SK-N-SH treated with all-trans-retinoic acid at 6 μM for 48 hours (cell line): ENCODE measurements at regions not wholly inside any gene's neighbourhood (a gene's known extent, or its start where the extent isn't known, plus 50 kb on each side); places are given as distances from the start of the nearest gene placed in this dataset.

Experiments used
- ATAC-seq: fragments of 200-7000 bp; cut with Tn5 transposase; 3 replicates; pipeline ENCODE4 v1.9.1; 2020; ENCODE audit warnings: mild to moderate bottlenecking, moderate library complexity
- ARNTL ChIP-seq: fragments of 450-650 bp; formaldehyde crosslinking; IDR thresholded peaks from 2 replicates; pipeline ENCODE4 v1.5.0; 2020; ENCODE audit warnings: low read depth, mild to moderate bottlenecking, moderate library complexity, borderline replicate concordance
- BACH2 ChIP-seq: fragments of 250-450 bp; sonication (Bioruptor Pico); IDR thresholded peaks from 2 replicates; pipeline ENCODE4 v1.9.0; 2021; ENCODE audit warnings: mild to moderate bottlenecking, borderline replicate concordance
- CSDC2 ChIP-seq: fragments of 250-450 bp; sonication (Bioruptor Pico); IDR thresholded peaks from 2 replicates; pipeline ENCODE4 v1.5.0; 2020; ENCODE audit warnings: mild to moderate bottlenecking, moderate library complexity
- CSRNP3 ChIP-seq: fragments of 250-450 bp; sonication (Bioruptor Pico); IDR thresholded peaks from 2 replicates; pipeline ENCODE4 v1.5.1; 2021; ENCODE audit warnings: mild to moderate bottlenecking, moderate library complexity
- ESRRG ChIP-seq: fragments of 250-450 bp; sonication (Bioruptor Pico); IDR thresholded peaks from 2 replicates; pipeline ENCODE4 v1.6.1; 2021; ENCODE audit warnings: mild to moderate bottlenecking
- GLIS3 ChIP-seq: fragments of 250-450 bp; sonication (Bioruptor Pico); IDR thresholded peaks from 2 replicates; pipeline ENCODE4 v1.5.0; 2020; ENCODE audit warnings: mild to moderate bottlenecking, moderate library complexity
- ISL1 ChIP-seq: fragments of 250-450 bp; sonication (Bioruptor Pico); IDR thresholded peaks from 2 replicates; pipeline ENCODE4 v2.1.2; 2022; ENCODE audit warnings: mild to moderate bottlenecking, moderate library complexity
- OSR1 ChIP-seq: fragments of 250-450 bp; sonication (Bioruptor Pico); IDR thresholded peaks from 2 replicates; pipeline ENCODE4 v1.8.0; 2022; ENCODE audit warnings: moderate library complexity, mild to moderate bottlenecking, inconsistent platforms
- PATZ1 ChIP-seq: fragments of 250-450 bp; sonication (Bioruptor Pico); IDR thresholded peaks from 2 replicates; pipeline ENCODE4 v1.8.0; 2020; ENCODE audit warnings: mild to moderate bottlenecking, moderate library complexity, borderline replicate concordance
- PPARA ChIP-seq: fragments of 250-450 bp; sonication (Bioruptor Pico); IDR thresholded peaks from 2 replicates; pipeline ENCODE4 v1.5.0; 2020; ENCODE audit warnings: mild to moderate bottlenecking, borderline replicate concordance
- RARB ChIP-seq: fragments of 250-450 bp; sonication (Bioruptor Pico); IDR thresholded peaks from 2 replicates; pipeline ENCODE4 v1.8.0; 2021; ENCODE audit warnings: mild to moderate bottlenecking, moderate library complexity
- TCF4 ChIP-seq: fragments of 250-450 bp; sonication (Bioruptor Pico); IDR thresholded peaks from 2 replicates; pipeline ENCODE4 v1.8.0; 2021; ENCODE audit warnings: mild to moderate bottlenecking, moderate library complexity, borderline replicate concordance
- TOX ChIP-seq: fragments of 250-450 bp; sonication (Bioruptor Pico); IDR thresholded peaks from 2 replicates; pipeline ENCODE4 v1.8.0; 2021; ENCODE audit warnings: mild to moderate bottlenecking, moderate library complexity, borderline replicate concordance
- ZC3H10 ChIP-seq: fragments of 250-450 bp; sonication (Bioruptor Pico); IDR thresholded peaks from 2 replicates; pipeline ENCODE4 v1.5.1; 2021; ENCODE audit warnings: mild to moderate bottlenecking, moderate library complexity
- ZFP3 ChIP-seq: fragments of 250-450 bp; sonication (Bioruptor Pico); IDR thresholded peaks from 2 replicates; pipeline ENCODE4 v1.5.0; 2020; ENCODE audit warnings: mild to moderate bottlenecking, moderate library complexity
- ZFP30 ChIP-seq: fragments of 450-650 bp; formaldehyde crosslinking; IDR thresholded peaks from 2 replicates; pipeline ENCODE4 v1.5.0; 2022; ENCODE audit warnings: mild to moderate bottlenecking, moderate library complexity
- ZNF565 ChIP-seq: fragments of 450-650 bp; formaldehyde crosslinking; conservative IDR thresholded peaks from 2 replicates; pipeline ENCODE4 v1.5.0; 2020; ENCODE audit warnings: low read depth, mild to moderate bottlenecking, moderate library complexity
- ZNF70 ChIP-seq: fragments of 450-650 bp; formaldehyde crosslinking; IDR thresholded peaks from 2 replicates; pipeline ENCODE4 v1.5.0; 2020; ENCODE audit warnings: mild to moderate bottlenecking, moderate library complexity
- ZNF8 ChIP-seq: fragments of 450-650 bp; formaldehyde crosslinking; IDR thresholded peaks from 2 replicates; pipeline ENCODE4 v1.5.0; 2020; ENCODE audit warnings: mild to moderate bottlenecking, moderate library complexity
- TF ChIP-seq, protein P1 (sequence below): fragments of 250-450 bp; sonication (Bioruptor Pico); IDR thresholded peaks from 2 replicates; pipeline ENCODE4 v1.8.0; 2021; ENCODE audit warnings: low read depth, mild to moderate bottlenecking, moderate library complexity, borderline replicate concordance
- TF ChIP-seq, protein P2 (sequence below): fragments of 250-450 bp; sonication (Bioruptor Pico); IDR thresholded peaks from 2 replicates; pipeline ENCODE4 v1.5.0; 2020; ENCODE audit warnings: mild to moderate bottlenecking, moderate library complexity

GRCh38 chr3:180306691-180307090, 270.0 kb upstream of the PEX5L start:
- TF ChIP-seq PPARA (CRISPR knock-in tag) (no peak), ZFP30 (CRISPR knock-in tag) (no peak), GLIS3 (CRISPR knock-in tag) (no peak), ZFP3 (CRISPR knock-in tag) (no peak), TCF4 (CRISPR knock-in tag) (no peak), ZNF8 (no peak), CSDC2 (no peak), OSR1 (CRISPR knock-in tag) (no peak), RARB (CRISPR knock-in tag) (no peak)
- TF ChIP-seq, protein P1, sequence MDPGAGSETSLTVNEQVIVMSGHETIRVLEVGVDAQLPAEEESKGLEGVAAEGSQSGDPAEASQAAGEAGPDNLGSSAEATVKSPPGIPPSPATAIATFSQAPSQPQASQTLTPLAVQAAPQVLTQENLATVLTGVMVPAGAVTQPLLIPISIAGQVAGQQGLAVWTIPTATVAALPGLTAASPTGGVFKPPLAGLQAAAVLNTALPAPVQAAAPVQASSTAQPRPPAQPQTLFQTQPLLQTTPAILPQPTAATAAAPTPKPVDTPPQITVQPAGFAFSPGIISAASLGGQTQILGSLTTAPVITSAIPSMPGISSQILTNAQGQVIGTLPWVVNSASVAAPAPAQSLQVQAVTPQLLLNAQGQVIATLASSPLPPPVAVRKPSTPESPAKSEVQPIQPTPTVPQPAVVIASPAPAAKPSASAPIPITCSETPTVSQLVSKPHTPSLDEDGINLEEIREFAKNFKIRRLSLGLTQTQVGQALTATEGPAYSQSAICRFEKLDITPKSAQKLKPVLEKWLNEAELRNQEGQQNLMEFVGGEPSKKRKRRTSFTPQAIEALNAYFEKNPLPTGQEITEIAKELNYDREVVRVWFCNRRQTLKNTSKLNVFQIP (CRISPR knock-in tag) = no peak
- TF ChIP-seq, protein P2, sequence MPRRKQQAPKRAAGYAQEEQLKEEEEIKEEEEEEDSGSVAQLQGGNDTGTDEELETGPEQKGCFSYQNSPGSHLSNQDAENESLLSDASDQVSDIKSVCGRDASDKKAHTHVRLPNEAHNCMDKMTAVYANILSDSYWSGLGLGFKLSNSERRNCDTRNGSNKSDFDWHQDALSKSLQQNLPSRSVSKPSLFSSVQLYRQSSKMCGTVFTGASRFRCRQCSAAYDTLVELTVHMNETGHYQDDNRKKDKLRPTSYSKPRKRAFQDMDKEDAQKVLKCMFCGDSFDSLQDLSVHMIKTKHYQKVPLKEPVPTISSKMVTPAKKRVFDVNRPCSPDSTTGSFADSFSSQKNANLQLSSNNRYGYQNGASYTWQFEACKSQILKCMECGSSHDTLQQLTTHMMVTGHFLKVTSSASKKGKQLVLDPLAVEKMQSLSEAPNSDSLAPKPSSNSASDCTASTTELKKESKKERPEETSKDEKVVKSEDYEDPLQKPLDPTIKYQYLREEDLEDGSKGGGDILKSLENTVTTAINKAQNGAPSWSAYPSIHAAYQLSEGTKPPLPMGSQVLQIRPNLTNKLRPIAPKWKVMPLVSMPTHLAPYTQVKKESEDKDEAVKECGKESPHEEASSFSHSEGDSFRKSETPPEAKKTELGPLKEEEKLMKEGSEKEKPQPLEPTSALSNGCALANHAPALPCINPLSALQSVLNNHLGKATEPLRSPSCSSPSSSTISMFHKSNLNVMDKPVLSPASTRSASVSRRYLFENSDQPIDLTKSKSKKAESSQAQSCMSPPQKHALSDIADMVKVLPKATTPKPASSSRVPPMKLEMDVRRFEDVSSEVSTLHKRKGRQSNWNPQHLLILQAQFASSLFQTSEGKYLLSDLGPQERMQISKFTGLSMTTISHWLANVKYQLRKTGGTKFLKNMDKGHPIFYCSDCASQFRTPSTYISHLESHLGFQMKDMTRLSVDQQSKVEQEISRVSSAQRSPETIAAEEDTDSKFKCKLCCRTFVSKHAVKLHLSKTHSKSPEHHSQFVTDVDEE (CRISPR knock-in tag) = no peak
- peak; percentile 99 for ATAC-seq

GRCh38 chr3:180311242-180311641, 274.5 kb upstream of the PEX5L start:
- ATAC-seq = no peak
- TF ChIP-seq GLIS3 (CRISPR knock-in tag) (no peak), CSRNP3 (CRISPR knock-in tag) (no peak), ZNF70 (CRISPR knock-in tag) (no peak), ARNTL (no peak), ZFP3 (CRISPR knock-in tag) (no peak), PPARA (CRISPR knock-in tag) (no peak), CSDC2 (no peak), RARB (CRISPR knock-in tag) (no peak), ZC3H10 (CRISPR knock-in tag) (no peak), ESRRG (no peak), ISL1 (no peak), TOX (CRISPR knock-in tag) (no peak), BACH2 (CRISPR knock-in tag) (no peak), PATZ1 (CRISPR knock-in tag) (no peak)
- TF ChIP-seq, protein P2 (CRISPR knock-in tag) = no peak
- TF ChIP-seq, all 23 proteins: peak for 0

- no peak for ATAC-seq
- TF ChIP-seq ZNF565 (CRISPR knock-in tag) (no peak), GLIS3 (CRISPR knock-in tag) (no peak), CSRNP3 (CRISPR knock-in tag) (no peak), ZNF8 (no peak)
Measured at GRCh38 chr3:180316321-180316720, 279.6 kb upstream of the PEX5L start.
